GM19395 (cell line): ENCODE measurements at regions not wholly inside any gene's neighbourhood (a gene's known extent, or its start where the extent isn't known, plus 50 kb on each side); places are given as distances from the start of the nearest gene placed in this dataset.

Source experiments
- ATAC-seq: cut with Tn5 transposase; IDR thresholded peaks from one replicate; pipeline ENCODE4 v1.9.1; 2021; ENCODE audit warnings: mild to moderate bottlenecking, moderate library complexity; ENCODE audit not compliant: unreplicated experiment

- no peak for ATAC-seq
Observed at GRCh38 chr13:107518292-107518691, 697.0 kb downstream of the LIG4 start.

GRCh38 chr13:107516517-107516916 lies 698.8 kb downstream of the LIG4 start:
- no peak for ATAC-seq

- ATAC-seq, result no peak
Observed at GRCh38 chr13:107512551-107512950, 702.8 kb downstream of the LIG4 start.

GRCh38 chr13:107497661-107498060 lies 717.7 kb downstream of the LIG4 start:
- no peak for ATAC-seq

- no peak for ATAC-seq
Observed at GRCh38 chr13:107493266-107493665, 722.1 kb downstream of the LIG4 start.

DNA sequence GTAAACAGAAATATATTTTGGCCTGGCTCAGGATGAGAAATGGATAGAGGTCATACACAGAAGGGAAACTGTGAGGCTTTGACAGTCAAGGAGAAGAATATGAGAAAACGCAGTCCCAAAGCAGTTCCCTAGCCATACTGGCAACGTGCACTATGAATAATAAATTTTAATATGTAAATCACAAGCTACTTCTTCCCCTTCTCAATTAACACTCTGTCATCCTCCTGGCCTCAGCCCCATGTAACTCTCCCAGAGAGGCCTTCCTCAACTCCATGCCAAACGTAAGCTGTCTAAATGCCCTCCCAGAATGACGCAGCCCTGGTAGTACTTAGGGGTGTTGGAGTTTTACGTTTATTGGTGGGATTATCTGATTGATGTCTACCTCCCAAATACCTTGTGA lies 732.6 kb downstream of the LIG4 start:
- ATAC-seq, result no peak

DNA sequence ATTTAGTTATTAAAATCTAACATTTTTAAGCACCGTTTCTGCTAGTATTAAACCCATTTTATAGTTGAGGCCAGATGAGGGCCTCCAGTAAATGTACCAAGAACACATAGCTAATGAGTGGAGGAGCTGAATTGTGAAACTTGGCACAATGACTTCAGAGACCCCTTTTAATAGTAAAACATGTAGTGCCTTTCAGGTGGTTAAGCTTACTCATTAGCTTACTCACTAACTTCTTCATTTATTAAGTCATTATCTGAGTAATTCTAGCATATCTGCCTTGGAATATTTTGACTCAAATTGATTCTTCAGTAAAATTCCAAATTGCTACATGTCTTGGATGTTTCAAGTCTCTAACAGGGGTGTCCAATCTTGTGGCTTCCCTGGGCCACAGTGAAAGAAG lies 735.2 kb downstream of the LIG4 start:
- no peak for ATAC-seq

DNA sequence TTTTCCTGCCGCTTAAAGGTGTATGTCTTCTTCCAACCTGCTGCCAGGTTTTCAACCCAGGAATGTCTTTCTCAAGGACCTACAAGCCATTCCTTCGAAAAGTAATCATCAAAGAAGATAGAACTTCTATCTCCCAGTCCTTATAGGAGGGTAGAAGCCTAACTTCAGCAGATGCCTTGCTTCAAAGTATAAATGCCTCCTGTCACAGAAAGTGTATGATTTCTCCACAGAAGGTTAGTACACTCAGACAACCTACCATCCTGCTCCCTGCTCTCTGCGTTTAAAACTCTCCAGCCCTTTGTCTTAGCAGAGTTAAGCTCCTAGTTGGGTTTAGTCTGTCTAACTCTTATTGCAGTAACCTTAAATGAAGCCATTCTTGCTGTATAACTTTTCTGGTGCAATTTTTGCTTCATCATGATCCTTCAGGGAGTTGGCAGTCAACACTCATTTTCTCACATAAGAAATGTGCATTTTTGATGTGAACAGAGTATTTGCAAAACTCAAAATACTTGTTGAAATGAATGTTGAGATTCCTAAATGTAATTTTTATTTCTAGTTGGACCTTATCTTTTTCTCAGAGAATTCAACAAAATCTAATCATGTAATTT lies 737.5 kb downstream of the LIG4 start:
- no peak for ATAC-seq

DNA sequence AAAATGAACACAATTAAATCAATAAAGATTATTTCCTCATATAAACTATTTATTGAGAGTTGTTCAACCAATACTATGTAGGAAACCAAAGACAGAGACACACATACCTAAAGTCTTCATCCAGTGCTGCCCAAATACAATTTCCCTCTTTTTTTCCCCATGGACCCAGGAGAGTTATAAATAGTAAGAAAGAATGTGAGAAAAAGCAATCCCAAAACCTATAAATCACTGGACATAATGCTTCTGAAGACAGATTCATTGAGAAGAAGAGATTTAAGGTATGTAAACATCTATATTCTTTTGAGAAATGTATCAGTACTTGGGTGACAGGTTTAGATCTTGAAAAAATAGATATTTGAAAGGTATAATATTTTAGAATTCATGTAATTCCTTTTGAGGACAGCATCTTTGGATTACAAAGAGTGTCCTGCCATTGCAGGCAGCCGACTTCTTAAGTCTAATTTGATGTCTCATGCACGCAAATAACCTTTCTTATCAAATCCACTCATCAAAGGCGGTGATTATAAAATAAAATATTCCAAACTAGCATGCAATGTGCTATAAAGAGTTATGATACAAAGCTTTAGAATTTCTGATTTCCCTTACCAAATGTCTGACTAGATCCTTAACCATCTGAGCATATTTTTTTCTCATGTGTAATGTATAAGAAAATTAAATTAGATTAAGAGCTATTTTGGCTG lies 739.4 kb downstream of the LIG4 start:
- ATAC-seq, result no peak

DNA sequence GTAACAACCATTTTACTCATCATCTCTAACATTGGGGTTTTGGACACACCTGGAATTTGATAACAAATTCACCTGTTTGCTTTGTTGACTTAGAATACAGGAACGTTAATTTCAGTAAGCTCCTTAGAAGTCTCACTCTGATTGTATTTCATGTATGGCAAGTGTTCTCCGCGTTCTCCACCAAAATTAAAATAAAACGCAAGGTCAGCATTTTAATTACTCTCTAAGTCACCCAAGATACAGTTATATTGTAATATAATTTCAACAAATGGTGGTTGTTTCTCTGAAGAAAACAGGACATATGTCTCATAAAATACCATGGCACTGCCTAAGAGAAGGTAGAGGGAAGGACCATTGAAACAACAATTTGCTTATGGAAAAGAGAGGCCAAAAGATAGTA lies 742.1 kb downstream of the LIG4 start:
- no peak for ATAC-seq

GRCh38 chr13:107466326-107467099 lies 748.8 kb downstream of the LIG4 start:
- ATAC-seq, result no peak

- ATAC-seq, result no peak
Observed at GRCh38 chr13:107462501-107462900, 752.8 kb downstream of the LIG4 start.

DNA sequence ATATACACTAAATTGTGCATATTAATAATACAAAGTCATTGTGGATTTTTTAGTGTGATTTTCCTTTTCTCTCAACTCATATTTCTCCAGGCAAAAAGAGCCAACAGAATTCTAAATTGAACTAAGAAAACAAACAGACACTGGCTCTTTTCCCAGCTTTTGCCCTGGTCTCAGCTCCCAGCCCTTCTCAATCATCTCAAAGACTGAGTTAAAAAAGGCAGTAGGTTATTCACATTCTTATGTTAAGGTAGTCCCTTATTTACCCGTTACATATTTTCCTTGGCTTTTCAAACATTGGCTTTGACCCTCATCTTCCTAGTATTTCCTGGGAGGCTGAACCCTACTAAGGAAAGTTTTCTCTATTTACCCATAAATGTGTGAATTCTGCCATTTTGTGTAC lies 753.6 kb downstream of the LIG4 start:
- no peak for ATAC-seq

- no peak for ATAC-seq
Observed at GRCh38 chr13:107459430-107459829, 755.9 kb downstream of the LIG4 start.

DNA sequence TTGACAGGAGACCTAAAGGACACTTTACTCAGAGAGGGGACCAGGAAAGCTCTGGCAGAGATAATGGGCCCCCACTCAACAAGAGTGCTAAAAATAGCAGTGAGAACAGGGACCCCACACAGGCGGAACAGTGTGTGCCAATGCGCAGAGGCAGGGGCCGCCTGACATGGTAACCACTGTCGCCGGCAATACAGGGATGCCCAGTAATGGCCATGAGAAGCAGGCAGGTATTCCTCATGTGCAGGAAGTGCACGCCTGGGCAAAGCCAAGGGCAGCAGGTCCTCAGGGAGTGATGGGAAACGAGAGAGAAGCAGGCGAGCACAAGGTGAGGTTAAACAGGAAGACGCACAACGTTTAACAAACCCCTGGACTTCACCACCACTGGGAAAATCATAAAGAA lies 757.1 kb downstream of the LIG4 start:
- no peak for ATAC-seq

DNA sequence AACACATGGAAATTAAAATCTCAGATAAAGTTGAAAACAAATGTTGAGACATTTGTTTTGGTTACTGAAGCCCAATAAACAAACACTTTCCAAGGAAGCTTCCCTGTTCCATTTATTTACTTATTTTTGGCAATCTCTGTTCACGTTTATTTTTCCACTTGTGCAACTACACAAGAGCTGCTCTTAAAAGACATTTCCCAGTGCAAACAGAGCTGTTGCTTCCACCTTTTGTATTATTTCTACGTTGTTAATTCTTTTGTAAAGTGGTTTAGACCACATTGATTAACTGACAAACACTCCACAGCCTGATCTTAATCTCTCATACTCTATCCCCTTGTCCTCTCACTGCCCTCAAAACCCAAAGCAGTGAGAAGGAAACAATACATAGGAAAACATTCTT lies 757.6 kb downstream of the LIG4 start:
- ATAC-seq, result no peak

- ATAC-seq, result no peak
Observed at GRCh38 chr13:107456431-107456830, 758.9 kb downstream of the LIG4 start.

GRCh38 chr13:107452833-107453232 lies 762.5 kb downstream of the LIG4 start:
- ATAC-seq, result no peak

- no peak for ATAC-seq
Observed at GRCh38 chr13:107450931-107451330, 764.4 kb downstream of the LIG4 start.

DNA sequence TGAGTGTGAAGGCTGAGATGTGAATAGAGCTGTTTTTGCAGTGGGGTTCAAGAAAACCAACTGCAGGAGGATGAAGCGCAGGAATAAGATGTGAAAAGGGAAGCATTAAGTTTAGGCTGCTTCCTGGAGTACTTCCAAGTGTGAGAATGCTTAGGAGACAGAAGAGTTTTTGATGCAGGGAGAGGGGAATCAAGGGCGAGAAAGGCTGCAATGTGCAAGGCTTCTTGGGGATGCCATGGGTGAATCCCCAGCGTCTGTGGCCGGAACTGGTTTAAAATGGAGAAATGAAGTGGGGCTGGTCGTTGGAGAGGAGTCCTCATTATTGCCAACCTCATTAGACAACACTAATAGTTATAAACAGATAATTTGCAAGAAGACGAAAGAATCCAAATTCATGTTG lies 764.9 kb downstream of the LIG4 start:
- ATAC-seq, result no peak

DNA sequence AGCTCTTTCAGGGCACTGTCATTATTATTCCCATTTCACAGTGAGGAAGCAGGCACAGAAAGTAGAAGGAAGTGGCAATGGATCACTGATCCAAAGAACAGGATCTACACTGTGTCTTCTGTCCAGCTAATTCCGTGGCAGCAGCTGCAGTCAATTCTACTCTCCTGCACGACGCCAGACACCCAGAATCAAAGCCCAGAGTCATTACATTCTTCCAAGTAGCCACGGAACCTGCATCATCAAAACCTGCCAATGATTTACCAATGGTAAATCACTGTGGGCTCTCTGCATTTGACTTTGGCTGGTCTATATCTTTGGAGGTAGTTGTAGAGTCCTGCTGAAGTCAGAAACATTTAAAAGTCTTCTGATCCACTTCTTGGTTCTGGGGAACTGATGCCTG lies 767.7 kb downstream of the LIG4 start:
- no peak for ATAC-seq

DNA sequence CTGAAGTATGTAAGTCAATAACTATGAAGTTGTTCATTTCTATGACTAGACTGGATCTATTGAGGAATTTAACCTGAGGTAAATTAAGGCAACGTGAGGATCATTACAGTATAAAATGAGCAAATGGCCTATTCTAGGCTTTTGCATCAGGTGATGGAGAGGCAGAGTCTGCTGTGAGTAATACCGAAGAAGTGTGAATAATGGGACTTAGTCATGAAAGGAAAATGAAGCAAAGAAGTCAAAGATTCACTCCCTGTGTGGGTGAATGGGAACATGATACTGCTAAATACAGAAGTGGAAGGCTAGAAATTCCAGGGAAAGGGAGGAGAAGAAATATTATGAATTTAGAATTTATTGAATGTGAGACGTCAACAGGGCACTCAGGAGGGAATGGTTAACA lies 774.1 kb downstream of the LIG4 start:
- no peak for ATAC-seq
